ENCODE measurements at regions not wholly inside any gene's neighbourhood (a gene's known extent, or its start where the extent isn't known, plus 50 kb on each side); places are given as distances from the start of the nearest gene placed in this dataset.

DNA sequence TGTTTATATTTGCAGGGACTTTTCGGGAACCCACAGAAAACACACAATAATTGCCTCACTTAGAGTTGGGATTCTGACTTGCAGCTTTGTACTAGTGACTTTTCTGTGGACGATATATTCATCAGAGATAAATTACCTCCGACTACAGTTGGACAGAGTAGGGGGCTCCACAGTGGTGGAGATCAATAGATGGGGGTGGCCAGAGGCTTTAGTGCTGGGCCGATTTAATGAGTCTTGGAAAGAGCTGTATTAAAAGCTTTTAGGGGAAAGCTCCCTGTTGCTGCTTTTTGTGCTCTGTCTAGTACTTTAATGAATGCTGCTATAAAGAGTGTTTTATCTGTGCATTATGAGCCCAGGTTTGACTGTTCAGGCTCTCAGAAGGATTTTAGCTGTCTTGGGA is 359.2 kb upstream of the DPYD start:
- no peak for TF ChIP-seq EZH2phosphoT487 (IDR thresholded peaks at IDR 0.05; ENCODE audit: borderline replicate concordance, low read length)
- TF ChIP-seq, protein P1, sequence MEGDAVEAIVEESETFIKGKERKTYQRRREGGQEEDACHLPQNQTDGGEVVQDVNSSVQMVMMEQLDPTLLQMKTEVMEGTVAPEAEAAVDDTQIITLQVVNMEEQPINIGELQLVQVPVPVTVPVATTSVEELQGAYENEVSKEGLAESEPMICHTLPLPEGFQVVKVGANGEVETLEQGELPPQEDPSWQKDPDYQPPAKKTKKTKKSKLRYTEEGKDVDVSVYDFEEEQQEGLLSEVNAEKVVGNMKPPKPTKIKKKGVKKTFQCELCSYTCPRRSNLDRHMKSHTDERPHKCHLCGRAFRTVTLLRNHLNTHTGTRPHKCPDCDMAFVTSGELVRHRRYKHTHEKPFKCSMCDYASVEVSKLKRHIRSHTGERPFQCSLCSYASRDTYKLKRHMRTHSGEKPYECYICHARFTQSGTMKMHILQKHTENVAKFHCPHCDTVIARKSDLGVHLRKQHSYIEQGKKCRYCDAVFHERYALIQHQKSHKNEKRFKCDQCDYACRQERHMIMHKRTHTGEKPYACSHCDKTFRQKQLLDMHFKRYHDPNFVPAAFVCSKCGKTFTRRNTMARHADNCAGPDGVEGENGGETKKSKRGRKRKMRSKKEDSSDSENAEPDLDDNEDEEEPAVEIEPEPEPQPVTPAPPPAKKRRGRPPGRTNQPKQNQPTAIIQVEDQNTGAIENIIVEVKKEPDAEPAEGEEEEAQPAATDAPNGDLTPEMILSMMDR (IDR thresholded peaks at IDR 0.05; ENCODE audit: low read depth, low read length, poor library complexity, severe bottlenecking), result no peak
- Histone ChIP-seq H3K4me1 (ENCODE audit: control insufficient read depth, low read length) (no peaks in the 10 kb centered on the region), H3K9me3 (ENCODE audit: control insufficient read depth, insufficient read depth, low read length) (no peaks in the 10 kb centered on the region), H3K4me2 (ENCODE audit: low read length) (no peak overlapping the region), H3K79me2 (ENCODE audit: control insufficient read depth, low read length) (no peaks in the 10 kb centered on the region), H3K36me3 (ENCODE audit: control insufficient read depth, low read length) (no peaks in the 10 kb centered on the region), H4K20me1 (ENCODE audit: control insufficient read depth, insufficient read depth, low read depth, low read length) (no peaks in the 10 kb centered on the region), H3K4me3 (ENCODE audit: low read length) (no peak overlapping the region), H3F3A (ENCODE audit: control insufficient read depth, insufficient read depth) (no peaks in the 10 kb centered on the region), H3K9me2 (replicated peaks; ENCODE audit: control insufficient read depth, low read length) (no peaks in the 10 kb centered on the region), H3K27ac (ENCODE audit: low read depth, low read length) (no peak overlapping the region), H3K27me3 (ENCODE audit: control insufficient read depth, low read length) (no peaks in the 10 kb centered on the region)

DNA sequence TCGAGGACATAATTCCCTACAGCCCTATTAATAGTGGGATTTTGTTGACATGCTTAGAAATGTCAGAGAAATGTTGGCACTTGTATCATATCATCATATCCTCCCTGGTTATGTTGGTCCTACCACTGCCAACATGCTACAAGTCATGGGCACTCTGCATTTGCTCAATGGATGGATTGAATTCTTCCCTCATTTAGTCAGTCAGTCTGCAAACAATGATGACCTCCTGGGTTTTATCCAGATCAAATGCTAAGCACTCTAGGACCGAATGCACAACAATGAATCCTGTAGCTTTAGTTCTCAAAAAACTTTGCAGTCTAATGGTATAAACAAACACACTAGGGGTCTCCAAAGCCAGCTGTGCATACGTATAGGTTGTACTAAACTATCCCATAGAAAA is 357.2 kb upstream of the DPYD start:
- Histone ChIP-seq H3K4me2 (ENCODE audit: low read length) (no peak overlapping the region), H3K27me3 (ENCODE audit: control insufficient read depth, low read length) (no peaks in the 10 kb centered on the region), H3F3A (ENCODE audit: control insufficient read depth, insufficient read depth) (no peaks in the 10 kb centered on the region), H4K20me1 (ENCODE audit: control insufficient read depth, insufficient read depth, low read depth, low read length) (no peaks in the 10 kb centered on the region), H3K79me2 (ENCODE audit: control insufficient read depth, low read length) (no peaks in the 10 kb centered on the region), H3K36me3 (ENCODE audit: control insufficient read depth, low read length) (no peaks in the 10 kb centered on the region), H3K9me3 (ENCODE audit: control insufficient read depth, insufficient read depth, low read length) (no peaks in the 10 kb centered on the region), H3K4me3 (ENCODE audit: low read length) (no peak overlapping the region), H3K9me2 (replicated peaks; ENCODE audit: control insufficient read depth, low read length) (no peaks in the 10 kb centered on the region), H3K27ac (ENCODE audit: low read depth, low read length) (no peak overlapping the region), H3K4me1 (ENCODE audit: control insufficient read depth, low read length) (no peaks in the 10 kb centered on the region)
- TF ChIP-seq, protein P1 (IDR thresholded peaks at IDR 0.05; ENCODE audit: low read depth, low read length, poor library complexity, severe bottlenecking), result no peak
- no peak for TF ChIP-seq EZH2phosphoT487 (IDR thresholded peaks at IDR 0.05; ENCODE audit: borderline replicate concordance, low read length)

DNA sequence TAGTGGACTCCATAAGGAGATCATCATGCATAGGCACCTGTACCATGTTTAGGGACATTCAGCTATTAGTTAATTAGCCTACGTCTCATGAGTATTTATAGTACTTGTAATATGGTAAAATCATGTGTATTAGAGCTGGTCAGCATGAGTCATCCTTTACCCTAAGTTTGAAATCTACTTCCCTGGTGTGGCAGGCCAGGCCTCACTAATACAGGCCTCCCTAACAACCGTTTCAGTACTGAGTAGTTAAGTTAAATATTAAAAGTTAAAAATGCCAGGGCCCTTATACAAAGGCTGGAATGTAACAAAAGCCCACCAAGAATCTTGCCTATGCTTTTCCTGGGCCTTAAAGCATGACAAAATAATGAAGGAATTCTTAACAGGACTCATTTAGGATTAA is 356.3 kb upstream of the DPYD start:
- no peaks in the 10 kb centered on the region for H3K9me3 ChIP-seq (ENCODE audit: control insufficient read depth, insufficient read depth, low read length)
- H3K4me1 ChIP-seq (ENCODE audit: control insufficient read depth, low read length), result no peaks in the 10 kb centered on the region
- H3K27me3 ChIP-seq (ENCODE audit: control insufficient read depth, low read length), result no peaks in the 10 kb centered on the region
- TF ChIP-seq, protein P1 (IDR thresholded peaks at IDR 0.05; ENCODE audit: low read depth, low read length, poor library complexity, severe bottlenecking), result no peak
- no peak for TF ChIP-seq EZH2phosphoT487 (IDR thresholded peaks at IDR 0.05; ENCODE audit: borderline replicate concordance, low read length)
- no peak overlapping the region for H3K4me3 ChIP-seq (ENCODE audit: low read length)
- no peaks in the 10 kb centered on the region for H3F3A ChIP-seq (ENCODE audit: control insufficient read depth, insufficient read depth)
- no peak overlapping the region for H3K27ac ChIP-seq (ENCODE audit: low read depth, low read length)
- H3K36me3 ChIP-seq (ENCODE audit: control insufficient read depth, low read length), result no peaks in the 10 kb centered on the region
- no peaks in the 10 kb centered on the region for H4K20me1 ChIP-seq (ENCODE audit: control insufficient read depth, insufficient read depth, low read depth, low read length)
- no peak overlapping the region for H3K4me2 ChIP-seq (ENCODE audit: low read length)
- H3K79me2 ChIP-seq (ENCODE audit: control insufficient read depth, low read length), result no peaks in the 10 kb centered on the region
- H3K9me2 ChIP-seq (replicated peaks; ENCODE audit: control insufficient read depth, low read length), result no peaks in the 10 kb centered on the region

DNA sequence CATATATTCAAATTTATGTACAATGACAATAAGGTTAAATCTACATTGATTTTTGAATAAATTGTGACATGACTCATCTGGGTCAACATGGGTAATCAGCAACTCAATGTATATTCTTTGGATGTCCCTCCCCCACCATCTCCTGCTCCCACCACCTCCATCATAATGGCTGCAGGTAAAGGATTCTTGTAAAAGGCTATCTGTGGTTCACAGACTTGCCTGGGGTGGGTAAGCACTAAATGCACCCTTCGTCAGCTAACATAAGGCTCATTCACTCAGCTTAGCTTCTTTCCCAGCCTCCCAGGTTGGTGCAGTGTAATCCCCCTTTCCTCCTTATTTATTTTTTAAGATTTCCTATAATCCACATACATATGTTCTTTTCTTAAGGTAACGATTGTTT is 355.7 kb upstream of the DPYD start:
- Histone ChIP-seq H3K4me1 (ENCODE audit: control insufficient read depth, low read length) (no peaks in the 10 kb centered on the region), H3K4me3 (ENCODE audit: low read length) (no peak overlapping the region), H3K4me2 (ENCODE audit: low read length) (no peak overlapping the region), H3K27me3 (ENCODE audit: control insufficient read depth, low read length) (no peaks in the 10 kb centered on the region), H3K9me3 (ENCODE audit: control insufficient read depth, insufficient read depth, low read length) (no peaks in the 10 kb centered on the region), H3F3A (ENCODE audit: control insufficient read depth, insufficient read depth) (no peaks in the 10 kb centered on the region), H3K27ac (ENCODE audit: low read depth, low read length) (no peak overlapping the region), H4K20me1 (ENCODE audit: control insufficient read depth, insufficient read depth, low read depth, low read length) (no peaks in the 10 kb centered on the region), H3K9me2 (replicated peaks; ENCODE audit: control insufficient read depth, low read length) (no peaks in the 10 kb centered on the region), H3K79me2 (ENCODE audit: control insufficient read depth, low read length) (no peaks in the 10 kb centered on the region), H3K36me3 (ENCODE audit: control insufficient read depth, low read length) (no peaks in the 10 kb centered on the region)
- TF ChIP-seq, protein P1 (IDR thresholded peaks at IDR 0.05; ENCODE audit: low read depth, low read length, poor library complexity, severe bottlenecking), result no peak
- no peak for TF ChIP-seq EZH2phosphoT487 (IDR thresholded peaks at IDR 0.05; ENCODE audit: borderline replicate concordance, low read length)

Measured in DOHH2 (cell line).